GM18507 (cell line): ENCODE measurements at regions not wholly inside any gene's neighbourhood (a gene's known extent, or its start where the extent isn't known, plus 50 kb on each side); places are given as distances from the start of the nearest gene placed in this dataset.

Experiments
- DNase-seq: peaks from one replicate; pipeline ENCODE4 v3.0.0; 2011; ENCODE audit warnings: low read depth; ENCODE audit not compliant: insufficient read length; ENCODE audit errors: extremely low spot score
- FAIRE-seq: peaks from 2 replicates; lab custom pipeline; 2011; peaks lifted over from hg19 to GRCh38; lab: Jason Lieb, UNC

- FAIRE-seq = no peak
- DNase-seq = no peak
Observed at GRCh38 chr2:58922245-58922644, 681.1 kb upstream of the FANCL start.

DNA sequence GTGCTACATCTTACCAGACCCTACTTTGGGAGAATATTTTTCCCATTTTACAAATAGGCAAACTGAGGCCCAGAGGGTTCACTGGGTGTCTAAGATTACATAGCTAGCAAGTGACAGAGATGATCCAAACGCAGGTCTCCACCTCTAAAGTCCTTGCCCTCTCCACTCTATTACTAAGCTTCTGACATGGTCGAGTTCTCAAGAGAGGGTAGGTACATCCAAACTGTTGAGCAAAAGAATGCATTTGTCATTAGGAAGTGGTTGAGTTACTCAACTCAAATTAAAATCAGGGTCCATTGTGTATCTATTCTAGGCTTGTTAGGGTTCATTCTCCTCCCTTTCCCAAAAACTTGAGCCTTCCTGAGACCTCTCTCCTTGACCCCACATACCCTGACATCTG lies 680.6 kb upstream of the FANCL start:
- FAIRE-seq = no peak
- no peak for DNase-seq

DNA sequence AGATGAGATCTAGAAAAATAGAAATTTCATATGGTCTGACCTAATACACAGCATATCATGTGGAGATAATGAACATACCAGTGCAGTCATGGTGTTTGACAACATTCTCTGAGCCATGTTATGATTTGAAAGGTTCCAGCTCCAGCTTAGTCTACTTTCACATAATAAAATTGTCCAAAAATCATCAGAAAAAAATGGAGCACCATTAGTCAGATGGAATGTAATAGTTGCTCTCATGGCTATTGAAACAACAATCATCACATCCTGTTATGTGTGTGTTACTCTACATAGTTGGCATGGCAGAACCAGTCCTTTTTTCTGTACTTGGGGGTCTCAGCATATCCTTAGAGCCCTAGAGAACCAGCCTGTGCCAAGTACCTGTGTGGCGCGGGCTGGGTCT lies 678.9 kb upstream of the FANCL start:
- DNase-seq (no peak), FAIRE-seq (no peak)

DNA sequence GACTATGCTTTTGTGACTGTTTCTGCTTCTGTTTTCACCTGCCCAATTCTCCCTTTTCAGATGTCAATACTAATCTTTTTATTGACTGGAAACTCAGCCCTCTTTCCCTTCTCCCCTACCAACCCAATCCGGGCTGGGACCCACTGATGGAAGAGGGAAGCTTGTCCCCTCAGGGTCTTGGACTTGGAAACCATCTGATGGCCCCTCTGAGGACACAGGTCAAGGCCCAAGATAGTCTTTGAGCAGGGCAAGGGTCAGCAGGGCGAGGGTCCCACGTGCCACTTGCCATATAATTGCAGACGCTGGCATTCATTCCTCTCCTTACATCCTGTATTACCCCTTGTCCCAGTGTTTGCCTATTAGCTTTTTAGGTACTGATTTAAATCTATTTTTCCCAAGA lies 678.2 kb upstream of the FANCL start:
- DNase-seq = no peak
- no peak for FAIRE-seq

DNA sequence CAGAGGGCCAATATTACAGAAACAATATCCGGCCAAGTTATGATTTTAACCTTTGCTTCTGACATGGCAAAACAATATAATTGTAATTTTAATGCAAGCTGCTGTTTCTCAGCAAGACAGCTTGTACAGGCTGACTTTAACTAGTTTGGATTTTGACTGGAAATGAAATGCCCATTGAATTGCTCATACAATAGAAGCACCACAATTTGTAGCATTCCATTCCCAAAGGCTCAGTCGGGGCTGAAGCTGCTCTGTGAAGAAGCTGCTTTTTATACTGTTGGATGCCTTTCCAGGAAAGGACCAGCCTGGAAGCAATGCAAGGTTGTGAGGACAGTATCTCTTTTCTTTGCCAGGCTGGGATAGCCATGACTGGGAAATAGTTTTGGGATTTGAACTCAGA lies 677.0 kb upstream of the FANCL start:
- FAIRE-seq = no peak
- no peak for DNase-seq

- DNase-seq = no peak
- no peak for FAIRE-seq
Observed at GRCh38 chr2:58917596-58917995, 676.5 kb upstream of the FANCL start.

- DNase-seq (no peak), FAIRE-seq (no peak)
Observed at GRCh38 chr2:58916063-58916462, 674.9 kb upstream of the FANCL start.

- DNase-seq = no peak
- FAIRE-seq = no peak
Observed at GRCh38 chr2:58914733-58915505, 673.8 kb upstream of the FANCL start.

GRCh38 chr2:58913082-58913726 lies 672.1 kb upstream of the FANCL start:
- no peak for DNase-seq
- FAIRE-seq = no peak

- DNase-seq (no peak), FAIRE-seq (no peak)
Observed at GRCh38 chr2:58911877-58912276, 670.8 kb upstream of the FANCL start.

DNA sequence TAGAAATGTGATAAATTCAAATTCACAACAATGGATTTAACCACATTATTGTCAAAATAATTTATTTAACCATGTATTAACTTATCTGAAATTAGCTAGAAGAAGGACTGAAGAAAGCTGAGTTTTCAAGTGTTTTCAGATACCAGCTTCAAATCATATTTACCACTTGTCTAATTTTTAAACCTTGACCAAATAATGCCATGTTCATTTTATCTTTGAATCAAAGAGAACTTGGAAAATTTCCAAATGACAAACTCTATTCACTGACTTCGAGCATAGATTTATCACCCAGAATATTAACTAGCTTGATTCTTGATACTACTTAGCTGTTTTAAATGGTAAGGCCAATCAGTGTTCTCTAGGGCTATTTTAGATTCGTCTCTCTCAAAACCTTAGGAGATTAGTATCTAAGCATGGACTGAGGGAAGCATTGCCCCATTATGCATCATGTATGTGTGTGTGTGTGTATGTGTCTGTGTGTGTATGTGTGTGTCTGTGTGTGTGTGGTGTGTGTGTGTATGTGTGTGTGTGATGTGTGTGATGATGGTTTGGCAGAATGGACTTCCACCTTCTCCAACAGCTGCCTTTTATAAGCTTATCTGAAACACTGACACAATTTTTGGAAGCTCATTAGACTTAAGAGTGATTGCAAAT lies 667.5 kb upstream of the FANCL start:
- FAIRE-seq = no peak

GRCh38 chr2:58907644-58908043 lies 666.5 kb upstream of the FANCL start:
- FAIRE-seq = no peak
- DNase-seq = no peak

More for the DNA sequence above, 667.5 kb upstream of the FANCL start:
- no peak for DNase-seq

GRCh38 chr2:58906081-58906645 lies 665.0 kb upstream of the FANCL start:
- FAIRE-seq = no peak

GRCh38 chr2:58904095-58904494 lies 663.0 kb upstream of the FANCL start:
- DNase-seq (no peak), FAIRE-seq (no peak)

More at GRCh38 chr2:58906081-58906645, 665.0 kb upstream of the FANCL start:
- no peak for DNase-seq

DNA sequence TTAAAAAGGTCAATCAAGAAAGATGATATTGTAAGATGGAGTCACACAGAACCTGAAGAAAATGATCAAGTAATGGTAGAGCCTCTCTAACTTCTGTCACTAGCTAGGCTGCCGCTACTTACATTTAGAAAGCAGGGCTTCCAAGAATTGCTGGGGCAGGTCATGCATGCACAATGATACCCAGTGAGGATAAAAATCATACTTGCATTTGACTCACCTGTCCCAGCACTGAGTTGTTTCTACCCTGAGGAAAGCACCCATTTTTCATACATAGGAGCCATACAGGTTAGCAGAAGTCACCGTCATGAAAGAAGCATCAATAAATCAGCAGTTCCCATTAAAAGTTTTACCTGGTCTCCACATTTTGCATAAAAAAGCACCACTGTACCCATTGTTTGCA lies 662.3 kb upstream of the FANCL start:
- DNase-seq = no peak

DNA sequence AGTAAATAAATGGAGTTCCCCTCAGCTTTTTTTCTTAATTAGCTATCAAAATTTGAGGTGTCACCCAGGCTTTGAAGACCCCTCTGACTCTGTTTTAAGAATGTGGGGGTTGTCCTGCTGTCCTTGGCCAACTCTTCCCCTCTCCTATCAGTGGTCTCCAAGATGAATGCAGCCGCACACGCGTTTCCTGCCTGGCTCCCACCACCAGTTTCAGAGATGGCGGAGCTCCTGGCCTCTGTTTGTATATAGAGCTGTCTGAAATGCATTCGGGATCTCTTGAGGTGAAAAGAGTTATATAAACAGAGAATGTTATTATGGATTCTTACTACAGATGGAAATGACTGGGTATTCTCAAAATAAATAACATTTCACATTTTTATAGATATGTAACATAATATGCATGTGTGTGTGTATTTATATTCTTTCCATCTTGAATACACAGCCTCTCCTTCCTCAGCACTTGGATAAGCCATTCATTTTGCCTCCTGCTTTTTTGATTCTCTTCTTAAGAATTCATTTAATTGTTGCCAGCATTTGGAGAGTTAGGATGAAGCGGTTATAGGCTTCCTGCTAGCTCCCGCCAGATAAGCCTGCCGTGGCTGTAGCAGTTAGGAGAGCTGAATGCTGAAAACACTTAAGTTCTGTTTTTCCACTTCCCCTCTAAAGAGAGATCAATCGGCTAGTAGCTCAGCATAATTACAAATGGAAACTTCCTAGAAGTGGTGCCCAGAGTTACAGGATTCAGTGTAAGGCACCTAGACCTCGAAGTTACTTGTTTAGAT lies 659.3 kb upstream of the FANCL start:
- DNase-seq (no peak), FAIRE-seq (no peak)

More for the DNA sequence above, 662.3 kb upstream of the FANCL start:
- FAIRE-seq = no peak

DNA sequence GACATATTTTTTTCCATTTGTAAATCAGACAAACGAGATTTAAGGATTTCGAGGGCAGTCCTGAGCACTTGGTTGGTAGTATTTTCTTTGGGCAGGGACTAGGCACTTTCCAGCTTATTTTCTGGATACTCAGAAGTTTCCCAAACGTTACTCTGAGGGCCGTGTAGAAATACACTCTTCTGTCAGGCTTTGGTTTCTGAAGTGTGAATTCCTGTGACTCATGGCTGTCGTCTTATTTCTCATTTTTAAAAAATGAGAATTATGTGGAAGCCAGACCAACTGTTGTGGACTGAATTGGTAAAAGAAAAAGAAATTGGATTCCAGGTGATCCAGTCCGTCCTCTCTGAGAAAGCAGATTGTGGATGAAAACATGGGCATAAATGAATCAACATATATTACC lies 658.6 kb upstream of the FANCL start:
- no peak for DNase-seq

GRCh38 chr2:58896638-58897037 lies 655.5 kb upstream of the FANCL start:
- DNase-seq (no peak), FAIRE-seq (no peak)

More for the DNA sequence above, 658.6 kb upstream of the FANCL start:
- no peak for FAIRE-seq

GRCh38 chr2:58895857-58896256 lies 654.7 kb upstream of the FANCL start:
- no peak for FAIRE-seq
- DNase-seq = no peak
